Activated CD4-positive, alpha-beta T cell treated with anti-CD3 and anti-CD28 coated beads for 4 hours (primary cell): ENCODE measurements at regions not wholly inside any gene's neighbourhood (a gene's known extent, or its start where the extent isn't known, plus 50 kb on each side); places are given as distances from the start of the nearest gene placed in this dataset.

Experiments
- DNase-seq, 2 donors: peaks; one replicate each; pipeline ENCODE4 v3.0.0-alpha.2; 2020

DNA sequence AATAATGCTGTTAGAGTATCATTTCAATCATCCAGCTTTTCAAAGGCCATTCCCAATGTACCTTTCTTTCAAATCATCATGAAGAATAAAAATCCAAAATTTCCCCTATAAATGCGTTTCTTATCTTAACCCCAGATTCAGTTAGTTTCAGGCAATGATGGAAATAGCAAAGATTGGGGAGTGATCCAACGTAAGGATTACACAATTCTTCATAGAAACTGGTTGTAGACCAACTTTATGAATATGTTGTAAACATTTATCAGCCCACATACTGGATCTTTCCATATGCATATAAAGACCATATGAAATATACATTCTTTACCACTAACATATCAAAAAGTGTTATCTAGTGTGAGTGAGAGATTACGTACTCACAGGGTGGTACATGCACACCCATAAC is 92.7 kb downstream of the ZC3H11B start:
- no peak for DNase-seq

DNA sequence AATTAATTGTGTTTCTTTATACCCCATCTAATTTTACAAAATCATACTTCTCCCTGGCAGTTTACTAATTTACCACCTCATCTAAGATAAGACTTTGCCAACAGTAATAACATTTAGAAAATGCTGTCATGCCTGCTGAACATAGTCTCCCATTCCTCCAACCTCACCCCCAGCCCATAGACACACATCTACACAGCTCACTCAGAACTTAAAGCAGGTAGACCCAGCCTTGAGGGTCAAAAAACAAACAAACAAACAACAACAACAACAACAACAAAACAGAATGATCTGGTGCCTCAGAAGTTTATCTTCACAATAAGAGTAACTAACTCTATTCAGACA is 94.0 kb downstream of the ZC3H11B start:
- DNase-seq: no peak

DNA sequence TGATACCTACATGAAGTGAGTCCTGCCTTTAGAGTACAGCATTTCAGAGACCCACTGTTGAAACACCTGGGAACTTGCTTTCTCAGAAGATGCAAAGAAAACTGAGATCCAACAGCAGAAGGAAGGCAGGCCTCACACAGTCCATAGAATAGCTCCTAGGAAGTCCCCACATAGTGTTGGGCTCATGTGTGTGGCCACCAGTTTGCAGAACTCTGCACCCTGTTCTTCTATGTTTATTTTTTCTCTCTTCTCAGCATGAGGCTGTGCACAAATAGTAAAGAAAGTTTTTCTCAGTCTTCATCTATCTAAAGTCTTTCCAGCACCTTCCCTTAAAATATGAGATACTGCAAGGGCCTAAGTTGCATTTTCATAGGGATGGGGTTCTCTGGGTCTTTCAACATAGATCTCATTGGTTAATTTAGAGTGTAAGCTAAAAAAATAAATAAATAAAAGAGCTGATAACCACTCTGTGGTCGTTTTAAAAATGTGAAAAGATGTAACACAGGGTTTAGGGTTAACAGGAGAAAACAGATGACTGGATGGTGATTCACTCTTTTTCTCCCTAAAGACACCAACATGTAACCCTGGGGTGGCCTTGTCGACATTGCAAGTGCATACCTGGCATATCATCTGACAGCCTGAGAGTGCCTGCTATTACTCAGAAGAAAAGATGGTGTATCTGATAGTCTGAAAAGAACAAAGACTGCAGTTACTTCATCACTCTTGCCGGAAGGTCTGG is 94.6 kb downstream of the ZC3H11B start:
- no peak for DNase-seq

DNA sequence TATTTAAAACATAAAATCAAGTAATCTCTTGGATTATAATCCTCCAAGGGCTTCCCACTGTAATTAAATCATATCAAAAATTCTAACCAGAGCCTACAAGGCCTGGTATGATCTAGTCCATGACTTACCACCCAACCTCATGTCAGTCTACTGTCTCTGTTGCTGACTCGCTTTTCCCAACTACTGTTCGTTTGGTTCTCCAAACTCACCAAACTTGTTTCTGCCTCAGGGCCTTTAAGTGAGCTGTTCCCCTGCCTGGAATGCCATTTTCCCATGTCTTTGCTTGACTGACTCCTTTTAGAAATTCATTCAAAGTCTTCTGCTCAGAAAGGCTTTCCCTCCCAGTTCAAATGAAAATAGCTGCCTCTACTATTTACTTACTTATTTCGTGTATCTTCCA is 95.9 kb downstream of the ZC3H11B start:
- no peak for DNase-seq

DNA sequence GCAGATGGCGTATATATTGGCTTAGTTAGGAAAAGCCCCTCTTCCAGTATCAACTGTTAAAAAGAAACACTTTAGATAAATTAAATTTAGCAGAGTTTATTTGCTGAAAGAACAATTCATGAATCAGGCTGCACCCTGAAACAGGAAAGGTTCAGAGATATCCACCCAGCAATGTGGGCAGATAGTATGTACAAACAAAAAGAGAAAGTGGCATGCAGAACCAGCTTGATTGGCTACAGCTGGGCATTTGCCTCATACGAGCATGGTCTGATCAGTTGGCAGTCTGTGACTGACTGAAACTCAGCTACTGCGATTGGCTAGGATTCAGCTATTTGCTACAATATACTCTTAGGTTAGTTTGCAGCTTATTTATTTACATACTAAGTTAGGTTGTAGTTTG is 98.2 kb downstream of the ZC3H11B start:
- no peak for DNase-seq

DNA sequence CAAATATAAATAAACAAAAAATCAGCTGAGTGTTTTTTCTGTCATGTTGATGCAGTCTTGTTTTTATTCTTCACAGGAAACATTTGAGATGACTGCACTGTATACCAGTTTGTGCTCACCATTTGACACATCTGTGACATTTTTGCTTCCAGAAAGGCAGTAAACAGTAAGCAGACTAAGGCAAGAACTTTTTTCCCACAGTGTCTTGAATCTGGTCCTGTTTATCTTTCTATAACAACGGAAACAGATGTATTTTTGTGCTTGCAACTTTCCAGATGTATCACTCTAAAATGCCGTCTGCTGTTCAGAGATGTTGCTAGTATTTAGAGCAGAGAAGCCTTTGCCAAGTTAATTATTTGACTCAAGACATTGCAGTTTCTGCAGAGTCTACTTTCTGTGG is 105.5 kb downstream of the ZC3H11B start:
- DNase-seq: no peak

DNA sequence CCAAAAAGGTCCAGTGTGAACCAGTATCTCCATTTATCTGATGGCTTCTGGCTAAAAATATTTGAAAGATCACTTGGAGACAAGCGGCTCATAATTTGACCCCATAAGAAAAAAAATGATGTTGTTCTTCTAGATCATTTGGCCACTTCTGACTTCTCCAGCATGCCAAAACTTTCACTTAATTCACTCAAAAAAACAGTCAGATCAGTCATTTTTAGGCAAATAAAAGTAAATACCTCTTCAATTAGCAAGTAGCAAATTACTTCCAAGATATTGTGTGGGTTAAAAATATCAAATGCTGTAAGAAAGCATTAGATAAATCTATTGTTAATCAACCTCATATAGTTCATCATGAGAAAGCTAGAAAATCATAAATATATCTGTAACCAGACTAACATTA is 106.0 kb downstream of the ZC3H11B start:
- no peak for DNase-seq

DNA sequence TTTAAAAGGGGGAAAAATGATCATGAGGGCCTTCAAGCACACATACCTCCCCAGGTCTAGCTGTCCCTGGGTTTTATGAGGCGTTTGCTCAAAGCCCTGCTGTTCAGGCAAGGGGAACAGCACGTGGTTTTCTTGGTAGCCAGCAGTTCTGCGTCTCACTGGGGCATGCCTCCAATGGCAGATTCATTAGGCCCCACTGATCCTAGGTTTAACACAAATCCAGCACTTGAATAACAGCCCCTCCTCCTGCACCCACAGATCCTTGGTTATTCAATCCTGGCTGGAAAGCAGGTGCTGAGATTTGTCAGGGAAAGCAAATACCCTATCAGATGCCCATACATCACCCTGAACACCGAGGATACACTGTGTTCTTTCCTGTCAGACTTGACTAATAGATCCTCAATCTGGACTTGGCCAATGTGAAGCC is 106.4 kb downstream of the ZC3H11B start:
- no peak for DNase-seq

DNA sequence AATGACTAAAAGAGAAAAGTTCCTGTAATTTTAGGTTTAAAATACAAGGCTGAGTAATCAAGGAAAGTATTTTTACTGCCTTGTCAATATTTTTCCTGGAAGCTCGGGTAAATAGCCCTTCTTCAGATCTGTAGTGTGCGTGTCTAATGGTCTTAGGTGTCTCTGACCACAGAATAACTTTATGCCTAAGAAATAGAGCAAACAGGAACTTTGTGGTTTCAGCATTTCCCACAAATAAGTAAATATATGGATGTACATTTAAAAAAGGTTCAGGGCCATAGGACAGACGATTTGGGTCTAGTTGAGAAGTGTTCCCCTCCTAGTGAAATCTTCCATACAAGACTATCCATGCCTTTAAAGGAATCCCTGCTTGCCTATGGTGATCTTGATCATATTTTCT is 107.0 kb downstream of the ZC3H11B start:
- no peak for DNase-seq

DNA sequence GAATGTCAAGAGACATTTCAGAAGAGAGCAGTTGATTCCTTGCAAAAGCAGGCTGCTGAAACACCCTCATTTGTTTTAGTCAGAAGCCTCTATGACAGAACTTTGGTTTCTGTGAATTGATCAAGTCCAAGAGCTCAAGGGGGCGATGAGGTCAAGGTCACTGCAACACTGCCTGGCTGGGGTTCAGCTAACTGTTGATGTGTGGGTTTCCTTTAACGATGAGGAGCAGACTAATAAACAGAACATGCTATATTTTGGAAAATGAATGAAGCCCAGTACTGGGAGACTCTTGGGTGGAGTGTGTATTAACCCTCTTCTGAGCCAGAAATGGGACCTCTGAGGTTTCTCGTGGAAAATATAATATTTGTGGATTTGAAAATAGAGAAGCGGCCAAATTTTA is 109.3 kb downstream of the ZC3H11B start:
- DNase-seq: no peak

DNA sequence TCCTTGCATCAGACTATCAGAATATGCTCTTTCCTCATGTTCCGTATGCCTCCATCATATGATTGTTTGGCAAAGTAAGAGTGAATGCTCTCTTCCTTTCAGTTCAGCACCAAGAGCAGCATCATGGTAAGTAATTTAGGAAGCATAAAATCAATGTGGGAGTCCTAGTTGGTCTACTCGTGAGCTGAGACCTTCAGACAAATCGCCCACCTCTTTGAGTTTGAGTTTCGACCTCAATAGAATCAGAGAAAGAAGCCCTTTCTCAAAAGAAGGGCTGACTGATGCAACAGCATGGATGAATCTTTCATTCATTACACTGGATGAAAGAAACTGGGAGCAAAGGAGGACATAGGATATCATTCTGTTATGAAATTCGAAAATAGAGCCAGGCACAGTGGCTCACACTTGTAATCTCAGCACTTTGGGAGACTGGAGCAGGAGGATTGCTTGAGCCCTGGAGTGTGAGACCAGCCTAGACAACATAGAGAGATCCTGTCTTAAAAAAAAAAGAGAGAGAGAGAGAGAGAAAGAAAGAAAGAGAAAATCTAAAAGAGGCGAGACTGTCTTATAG is 112.5 kb downstream of the ZC3H11B start:
- no peak for DNase-seq

DNA sequence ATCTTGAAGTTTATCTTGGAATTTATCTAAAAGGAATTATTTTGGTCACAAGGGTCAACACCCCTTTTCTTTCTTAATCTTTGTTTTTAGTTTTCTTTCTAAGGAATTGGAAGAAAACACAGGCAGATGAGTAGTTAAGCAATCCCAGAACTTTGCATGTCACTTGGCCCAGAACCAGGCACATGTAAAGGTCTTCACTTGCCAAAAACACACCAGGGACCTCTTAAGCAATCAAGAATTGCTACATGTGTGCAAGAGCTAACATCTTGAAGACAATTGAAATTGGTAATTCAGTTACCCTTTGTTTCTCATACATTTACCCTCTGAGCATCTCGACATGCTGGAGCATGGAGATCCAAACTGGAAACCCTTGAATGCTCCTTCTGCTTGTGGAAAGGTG is 114.2 kb downstream of the ZC3H11B start:
- no peak for DNase-seq

DNA sequence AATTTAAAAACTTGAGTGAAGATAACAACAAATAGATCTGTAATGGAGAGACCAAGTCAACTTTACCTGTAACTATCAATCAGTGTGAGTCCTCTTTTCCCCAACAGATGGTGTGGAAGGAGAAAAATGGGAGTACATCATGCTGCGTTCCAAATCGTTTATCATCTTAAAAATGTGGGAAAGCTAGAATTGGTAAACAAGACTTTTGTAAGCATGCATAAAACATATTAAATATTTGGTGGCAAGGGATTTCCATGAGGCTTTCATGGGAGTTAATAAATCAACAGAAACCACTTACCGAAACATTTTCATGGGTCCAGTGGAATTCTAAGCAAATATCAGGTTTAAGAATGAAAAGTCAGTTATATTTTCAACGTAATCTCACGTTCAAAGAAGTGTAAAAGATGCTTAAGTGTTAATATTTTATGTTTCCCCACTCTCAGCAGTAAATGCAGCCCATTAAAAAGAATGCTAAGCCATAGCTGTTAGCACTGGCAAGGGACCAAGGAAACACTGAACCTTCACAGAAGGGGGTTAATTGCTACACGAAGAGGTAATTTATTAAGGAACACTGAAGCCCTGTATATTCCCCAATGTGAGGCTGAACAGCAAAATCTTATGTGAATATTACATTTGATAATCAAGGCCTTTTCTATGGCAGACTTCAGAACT is 117.0 kb downstream of the ZC3H11B start:
- DNase-seq: no peak

DNA sequence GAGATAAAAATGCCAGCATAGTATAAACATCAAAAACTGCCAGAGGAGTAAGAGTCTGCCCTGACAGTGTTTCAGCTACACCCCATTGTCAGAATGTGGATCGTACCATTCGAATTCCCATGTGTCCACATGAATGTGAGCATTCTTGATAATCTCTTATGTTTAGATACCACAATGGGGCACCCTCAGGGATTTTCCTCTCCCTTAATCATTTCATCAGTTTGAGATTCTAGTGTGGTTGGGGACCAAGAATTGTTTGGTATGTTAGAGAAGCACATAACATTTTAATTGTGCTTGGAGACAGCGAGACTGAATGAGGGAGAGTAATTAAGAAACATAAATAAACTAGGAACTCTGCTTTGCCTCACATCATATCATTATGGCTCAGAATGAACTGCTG is 120.2 kb downstream of the ZC3H11B start:
- no peak for DNase-seq

DNA sequence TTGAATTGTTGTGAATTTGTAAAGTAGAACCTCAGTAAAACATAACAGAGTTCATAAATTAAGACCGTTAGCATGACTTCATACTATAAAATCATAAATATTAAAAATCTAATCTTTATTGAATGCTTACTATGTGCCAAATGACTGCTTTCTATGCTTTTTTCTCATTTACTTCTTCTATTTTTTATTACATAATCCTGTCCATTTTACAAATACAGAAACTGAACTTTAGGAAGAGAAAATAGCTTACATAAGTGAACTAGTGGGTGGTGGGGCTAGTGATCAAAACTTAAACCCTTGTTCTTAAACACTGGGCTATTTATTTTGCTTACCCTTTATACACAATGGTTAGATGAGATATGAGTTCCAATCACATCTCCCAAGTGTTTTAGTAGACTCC is 122.3 kb downstream of the ZC3H11B start:
- no peak for DNase-seq

DNA sequence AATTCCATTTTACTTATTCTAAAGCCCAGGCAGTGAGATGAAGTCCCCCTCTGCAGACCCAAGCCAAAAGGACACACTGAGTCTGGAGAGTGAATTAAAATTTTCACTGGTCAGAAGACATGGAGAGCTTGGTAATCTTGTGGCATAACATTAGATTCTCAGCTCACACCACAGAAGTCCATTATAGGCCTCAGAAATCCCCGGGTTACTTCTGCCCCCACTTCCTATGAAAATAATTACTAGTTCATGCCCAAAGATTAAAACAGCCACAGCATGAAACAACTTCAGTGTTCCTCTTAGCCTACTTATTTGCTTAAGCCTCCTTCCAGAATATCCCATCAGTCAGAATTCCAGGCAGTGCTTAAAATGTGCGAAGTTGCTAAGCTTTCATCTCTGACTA is 123.3 kb downstream of the ZC3H11B start:
- no peak for DNase-seq

DNA sequence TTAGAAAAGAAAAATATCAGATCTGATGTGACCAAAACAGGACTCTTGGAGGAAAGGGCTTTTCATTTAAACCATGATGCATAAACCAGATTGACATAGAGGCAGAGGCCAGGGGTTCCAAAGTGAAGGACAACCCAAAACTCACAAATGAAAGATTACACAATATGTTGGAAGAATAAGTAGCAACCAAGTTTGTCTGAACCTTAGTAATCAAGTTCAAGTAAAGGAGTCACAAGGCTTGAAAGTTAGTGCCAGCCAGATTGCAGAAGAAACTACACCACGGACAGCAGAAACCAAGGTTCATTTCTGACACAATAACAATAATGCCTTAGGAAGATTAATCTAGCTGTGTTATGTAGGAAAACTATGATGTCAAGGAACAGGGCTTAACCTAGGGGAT is 124.6 kb downstream of the ZC3H11B start:
- no peak for DNase-seq

DNA sequence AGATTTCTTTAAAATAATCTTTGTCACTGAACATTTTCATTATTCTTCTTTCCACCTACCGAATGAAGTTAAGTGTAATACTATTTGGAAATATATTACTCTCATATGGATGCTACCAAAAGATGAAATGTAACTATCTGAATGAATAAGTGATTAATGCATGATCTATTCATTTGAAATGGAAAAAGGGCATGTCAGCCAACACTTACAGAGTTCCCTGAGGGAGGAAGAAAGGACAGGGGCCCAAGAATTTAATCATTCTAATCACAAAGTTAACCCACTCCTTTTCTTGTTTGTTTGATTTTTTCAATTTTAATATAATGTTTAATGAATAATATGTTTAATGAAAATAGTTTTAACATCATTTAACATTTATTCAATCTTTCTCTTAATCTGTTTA is 129.4 kb downstream of the ZC3H11B start:
- no peak for DNase-seq

DNA sequence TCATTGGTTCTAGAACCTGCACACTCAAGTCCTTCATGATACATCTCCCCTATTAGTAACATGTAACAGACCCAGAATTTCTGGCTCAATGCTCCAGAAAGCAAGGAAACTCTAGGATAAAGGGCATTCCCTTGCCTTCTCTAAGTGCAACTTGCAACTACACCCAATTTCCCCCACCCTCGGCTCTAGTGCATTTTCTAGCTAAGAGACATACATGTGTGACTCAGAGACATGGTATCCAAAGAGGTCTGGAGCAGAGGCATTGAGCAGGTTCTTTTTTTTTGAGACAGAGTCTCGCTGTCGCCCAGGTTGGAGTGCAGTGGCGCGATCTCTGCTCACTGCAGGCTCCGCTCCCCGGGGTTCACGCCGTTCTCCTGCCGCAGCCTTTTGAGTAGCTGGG is 132.9 kb downstream of the ZC3H11B start:
- no peak for DNase-seq

DNA sequence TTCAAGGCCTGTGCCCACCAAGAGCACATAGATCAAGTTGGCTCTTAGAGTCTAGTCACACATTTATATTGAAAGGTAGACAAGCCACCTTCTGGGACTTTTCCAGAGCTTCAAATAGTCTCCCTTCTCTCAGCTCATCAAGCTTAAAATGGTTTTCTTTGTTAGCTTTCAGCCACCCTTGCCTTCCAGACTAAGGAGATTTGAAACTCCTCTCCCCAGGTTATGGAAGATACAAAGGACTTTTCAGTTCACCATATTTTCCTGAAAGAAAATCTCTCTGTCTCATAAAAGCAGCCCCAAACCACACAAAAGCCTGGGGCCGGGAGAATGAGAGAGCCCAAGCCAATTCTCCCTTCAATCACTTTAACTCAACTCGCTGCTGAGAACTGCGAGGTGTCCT is 134.1 kb downstream of the ZC3H11B start:
- DNase-seq: no peak

DNA sequence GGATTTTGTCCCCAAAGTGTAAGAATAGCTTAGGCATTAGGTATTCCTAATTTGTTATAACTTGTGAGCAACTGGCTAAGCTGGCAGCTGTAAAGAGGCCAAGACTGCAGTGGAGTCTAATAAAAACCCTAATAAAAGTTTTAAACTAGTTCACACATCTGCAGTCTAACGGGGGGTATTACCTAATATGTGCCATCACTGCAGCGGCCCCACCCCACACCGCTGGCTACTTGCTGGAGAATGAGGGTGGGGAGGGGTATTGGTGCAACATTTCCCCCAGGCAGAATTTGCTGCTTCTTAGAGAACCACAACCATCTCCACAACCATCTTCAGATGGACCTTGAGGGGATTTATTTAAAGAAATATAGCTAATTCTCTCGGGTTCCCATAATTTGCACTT is 135.0 kb downstream of the ZC3H11B start:
- DNase-seq: no peak

DNA sequence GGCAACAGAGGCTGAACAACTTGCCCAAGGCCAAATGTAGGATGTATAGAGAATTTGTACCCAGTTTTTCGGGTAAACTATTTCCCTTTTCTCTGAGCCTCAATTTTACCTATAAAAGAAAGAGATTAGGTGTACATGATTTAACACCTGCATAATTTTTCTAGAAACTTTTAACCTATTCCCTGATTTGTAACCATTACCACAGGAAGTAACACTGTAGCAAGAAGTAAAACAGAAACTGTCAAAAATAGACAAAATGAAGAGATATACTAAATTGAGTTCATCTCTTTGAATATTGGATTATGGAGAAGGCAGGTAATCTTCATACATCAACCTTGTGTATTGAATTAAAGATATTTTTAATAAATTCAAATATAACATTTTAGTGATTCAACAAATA is 136.2 kb downstream of the ZC3H11B start:
- no peak for DNase-seq

DNA sequence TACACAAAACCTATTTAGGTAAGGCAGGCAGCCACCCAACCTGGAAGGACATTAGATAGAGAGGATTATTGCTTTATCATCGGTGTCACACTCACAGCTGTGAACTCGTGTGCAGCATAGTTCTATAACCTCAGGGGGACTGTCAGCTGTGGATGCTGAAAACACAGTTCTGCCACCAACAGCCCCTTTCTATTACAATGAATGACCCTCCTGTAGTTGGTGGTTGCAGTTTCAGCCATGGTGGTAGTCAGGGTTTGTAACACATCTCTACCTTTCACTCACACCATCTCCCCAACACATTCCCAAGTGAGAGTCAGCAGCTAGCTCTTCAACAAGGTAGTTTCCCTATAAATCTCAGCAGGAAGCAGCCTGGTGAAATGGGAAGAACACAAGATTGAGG is 136.8 kb downstream of the ZC3H11B start:
- DNase-seq: no peak

DNA sequence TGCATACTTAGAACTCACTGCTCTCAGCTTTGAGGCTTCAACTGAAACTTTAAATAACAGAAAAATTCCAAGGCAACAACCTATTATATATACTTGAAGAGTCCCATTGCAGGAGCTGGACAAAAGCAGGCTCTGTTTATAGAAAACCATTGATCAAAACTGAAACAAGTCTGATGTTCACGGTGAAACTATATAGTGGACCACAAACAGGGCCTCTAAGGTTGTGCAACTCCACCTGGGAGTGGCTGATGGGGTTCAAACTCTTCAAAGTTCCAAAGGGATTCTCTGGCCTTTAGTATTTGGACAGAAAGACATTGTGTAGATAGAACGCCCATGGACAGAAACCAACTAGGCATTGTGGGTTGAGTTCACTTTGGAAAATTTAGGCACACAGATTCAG is 140.3 kb downstream of the ZC3H11B start:
- DNase-seq: no peak

DNA sequence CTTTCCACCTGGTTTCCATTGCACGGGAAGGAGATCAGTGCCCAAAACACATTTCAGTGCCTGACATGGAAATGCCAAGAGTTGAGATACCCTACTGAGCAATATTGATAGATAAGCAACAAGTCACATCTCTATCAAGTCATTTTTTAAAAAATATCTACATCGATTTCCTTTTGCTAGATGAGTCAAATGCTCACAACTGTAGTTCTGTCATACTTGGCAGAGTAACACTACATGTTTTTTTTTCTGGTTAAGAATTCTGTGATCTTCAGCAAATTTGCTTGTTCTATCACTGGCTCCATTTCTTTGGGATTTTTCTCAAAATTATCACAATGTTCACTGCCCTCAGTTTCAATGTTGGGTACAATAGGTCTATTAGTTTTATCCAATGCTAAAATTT is 145.4 kb downstream of the ZC3H11B start:
- DNase-seq: no peak
